CD4-positive, alpha-beta T cell treated with Interferon gamma for 1 hour (primary cell): ENCODE measurements at regions not wholly inside any gene's neighbourhood (a gene's known extent, or its start where the extent isn't known, plus 50 kb on each side); places are given as distances from the start of the nearest gene placed in this dataset.
"Not testable (repeated sequence)": the region's sequence is repeated elsewhere in the genome, so short reads cannot be mapped to it uniquely, and the experiment has no call there.

Source experiments
- DNase-seq: peaks from one replicate; pipeline ENCODE4 v3.0.0-alpha.2; 2020

DNA sequence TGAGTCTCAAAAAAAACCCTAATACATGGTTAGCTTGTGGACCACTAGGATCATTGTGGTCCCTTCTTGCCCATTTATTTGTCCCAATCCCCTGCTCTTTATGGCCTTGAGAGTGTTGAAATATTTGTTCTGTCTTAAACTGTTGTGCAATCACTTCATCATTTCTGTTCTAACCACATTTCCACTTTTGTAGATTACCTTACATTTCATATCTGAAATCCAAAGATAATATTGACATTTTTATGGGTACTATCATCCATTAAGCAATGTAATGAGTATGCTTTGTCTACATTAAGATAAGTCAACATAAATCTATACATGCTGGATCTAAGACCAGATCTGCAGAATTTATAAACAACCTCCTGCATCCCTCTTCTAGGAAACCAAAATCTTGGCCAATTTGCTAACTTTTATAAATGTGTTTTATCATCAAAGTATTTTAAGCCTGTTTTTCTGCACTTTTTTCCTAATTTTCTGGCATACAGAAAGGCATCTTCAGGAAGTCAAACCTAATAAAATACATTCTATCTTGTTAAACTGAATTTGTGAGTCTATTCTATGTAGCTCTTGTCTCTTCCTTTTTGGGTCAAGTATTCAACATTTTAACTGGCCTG lies 359.4 kb upstream of the CELF2 start:
- DNase-seq: no peak

DNA sequence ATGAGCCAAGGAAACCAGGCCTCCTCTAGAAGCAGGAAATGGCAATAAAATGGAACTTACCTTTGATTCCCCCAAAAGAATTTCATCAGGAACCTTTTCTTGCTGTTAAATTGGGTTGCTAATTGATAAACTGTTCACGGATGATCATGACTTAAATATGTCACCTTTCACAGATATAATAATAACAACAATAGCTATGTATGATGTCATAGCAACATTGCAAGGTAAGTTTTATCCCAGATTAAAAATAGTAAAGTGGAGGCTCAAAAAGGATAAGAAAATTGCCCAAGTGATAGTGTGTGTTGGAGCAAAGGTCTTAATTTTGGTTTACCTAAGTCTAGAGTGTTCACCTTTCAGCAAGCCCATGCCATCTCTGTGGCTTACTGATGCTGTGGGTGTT lies 357.6 kb upstream of the CELF2 start:
- no peak for DNase-seq

GRCh38 chr10:10661176-10661575 lies 356.5 kb upstream of the CELF2 start:
- DNase-seq: no peak

DNA sequence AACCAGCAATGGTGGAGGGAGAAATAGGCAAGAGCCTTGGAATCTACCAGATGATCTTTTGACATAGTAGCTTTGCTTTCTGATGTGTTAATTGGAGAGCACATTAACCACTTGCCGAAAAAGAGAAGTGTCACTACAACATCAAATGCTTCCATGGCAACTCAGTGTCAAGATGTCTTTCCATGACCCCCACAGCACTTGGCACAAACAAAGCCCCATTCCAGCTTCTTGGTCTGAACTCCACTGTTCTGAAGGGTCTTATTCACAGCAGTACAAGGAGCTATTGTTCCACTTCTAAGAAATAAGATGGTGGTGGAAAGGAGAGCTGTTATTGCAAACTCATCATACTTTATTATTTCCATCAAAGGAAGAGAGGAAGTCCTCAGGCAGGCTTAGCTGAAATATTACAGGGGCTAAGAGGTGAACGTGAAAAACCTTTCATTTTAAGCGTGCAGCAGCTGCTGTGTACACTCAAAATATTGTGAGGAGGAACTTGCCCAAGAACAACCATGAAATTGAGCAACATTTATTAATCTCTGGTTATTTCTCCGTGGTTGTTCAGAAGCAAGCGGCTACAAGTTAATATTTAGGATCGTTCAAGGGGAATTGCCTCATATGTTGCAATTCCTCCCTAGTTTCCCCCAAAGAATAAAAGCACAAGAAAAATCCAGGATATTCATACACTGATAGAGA lies 354.8 kb upstream of the CELF2 start:
- no peak for DNase-seq

DNA sequence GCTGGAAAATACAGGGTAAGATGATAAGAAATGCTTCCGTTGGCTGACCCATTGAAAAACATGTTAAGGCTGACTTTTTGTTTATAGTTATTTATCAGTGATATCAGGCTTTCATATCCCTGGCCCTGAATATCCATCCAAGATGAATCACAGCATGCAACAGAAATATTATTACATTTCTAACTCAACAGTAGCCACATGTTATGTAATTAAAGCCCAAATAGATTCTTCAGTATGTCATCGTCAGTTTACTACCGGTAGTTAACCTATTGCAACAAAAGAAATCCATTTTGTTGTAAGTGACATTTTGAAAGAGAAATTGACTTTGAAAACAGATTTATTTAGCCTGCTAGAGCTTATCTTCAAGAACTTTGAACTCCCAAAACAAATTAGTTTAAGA lies 354.1 kb upstream of the CELF2 start:
- no peak for DNase-seq

DNA sequence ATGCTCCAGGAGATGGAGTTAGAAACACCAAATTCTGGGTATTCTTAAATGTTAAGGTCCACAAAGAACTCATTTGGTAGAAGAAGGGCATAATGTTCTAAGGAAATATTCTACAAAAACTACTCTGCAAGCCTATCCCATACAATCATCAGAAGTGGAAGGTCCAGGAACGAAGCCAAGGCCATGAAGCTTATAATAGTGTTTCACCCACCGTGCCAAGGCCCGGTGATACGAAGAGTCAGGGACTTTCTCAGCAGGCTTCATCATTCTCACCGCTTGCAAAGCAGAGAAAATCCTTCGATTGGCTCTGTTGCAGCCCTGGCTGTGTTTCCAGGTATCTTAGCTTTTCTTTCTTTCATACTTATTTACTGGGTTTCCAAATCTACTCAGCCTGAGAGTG lies 351.9 kb upstream of the CELF2 start:
- DNase-seq: no peak

DNA sequence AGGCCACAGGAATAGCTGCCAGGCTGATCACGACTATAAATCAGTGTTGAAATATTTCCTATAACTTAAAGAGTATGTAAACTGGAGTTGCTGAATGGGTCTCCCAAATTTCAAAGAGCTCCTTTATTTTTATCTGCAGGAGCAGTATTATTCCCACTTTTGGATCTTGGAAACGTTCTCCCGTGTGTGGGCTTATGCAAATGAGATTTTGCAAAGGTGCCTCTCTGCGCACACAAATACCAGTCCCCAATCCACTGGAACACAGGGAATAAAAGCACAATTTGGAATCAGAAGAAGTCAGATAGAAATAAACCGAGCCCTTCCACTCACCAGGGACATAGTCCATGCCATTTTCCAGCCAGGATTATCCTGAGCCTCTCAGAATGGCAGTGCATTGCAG lies 350.2 kb upstream of the CELF2 start:
- DNase-seq: no peak

GRCh38 chr10:10676972-10677371 lies 340.7 kb upstream of the CELF2 start:
- DNase-seq: no peak

- DNase-seq: peak; percentile 33
Measured at GRCh38 chr10:10677479-10677878, 340.2 kb upstream of the CELF2 start.

GRCh38 chr10:10680496-10680895 lies 337.2 kb upstream of the CELF2 start:
- DNase-seq: no peak

DNA sequence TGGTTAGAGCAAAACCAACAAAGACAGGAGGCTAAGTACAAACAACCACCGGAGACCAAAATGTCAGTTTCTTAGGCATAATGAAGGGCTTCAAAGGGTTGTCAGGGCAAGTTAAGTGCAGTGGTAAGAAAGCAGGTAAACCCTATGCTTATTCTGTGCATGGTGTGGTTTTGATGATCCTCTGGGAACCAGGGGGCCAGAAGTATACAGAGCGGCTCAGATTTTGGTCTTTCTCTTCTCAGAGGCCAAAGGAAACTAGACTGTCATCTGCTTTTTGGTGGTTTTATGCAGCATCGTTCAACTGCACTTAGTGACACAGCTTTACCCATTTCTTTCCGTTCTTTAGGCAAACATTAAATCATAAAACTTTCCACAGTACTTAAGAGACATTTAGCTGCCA lies 332.7 kb upstream of the CELF2 start:
- DNase-seq: no peak

DNA sequence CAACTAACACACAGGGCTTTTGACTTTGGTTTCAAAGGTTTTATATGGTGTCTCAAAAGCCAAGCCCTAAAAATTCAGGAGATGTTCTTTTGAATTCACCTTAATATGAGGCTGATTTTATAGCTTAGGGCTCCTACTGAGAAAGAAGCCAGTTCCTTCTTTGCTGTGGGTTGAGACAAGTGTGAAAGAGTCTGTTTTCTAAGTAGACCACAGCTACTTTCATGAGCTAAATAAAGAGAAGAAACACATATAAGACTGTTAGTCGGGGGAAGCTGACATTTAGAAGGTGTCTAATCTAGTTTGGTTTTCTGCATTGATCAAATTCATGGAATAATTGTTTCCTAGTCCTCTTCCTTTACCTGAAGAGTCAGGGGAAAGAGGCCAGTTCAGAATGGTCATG lies 332.1 kb upstream of the CELF2 start:
- no peak for DNase-seq

DNA sequence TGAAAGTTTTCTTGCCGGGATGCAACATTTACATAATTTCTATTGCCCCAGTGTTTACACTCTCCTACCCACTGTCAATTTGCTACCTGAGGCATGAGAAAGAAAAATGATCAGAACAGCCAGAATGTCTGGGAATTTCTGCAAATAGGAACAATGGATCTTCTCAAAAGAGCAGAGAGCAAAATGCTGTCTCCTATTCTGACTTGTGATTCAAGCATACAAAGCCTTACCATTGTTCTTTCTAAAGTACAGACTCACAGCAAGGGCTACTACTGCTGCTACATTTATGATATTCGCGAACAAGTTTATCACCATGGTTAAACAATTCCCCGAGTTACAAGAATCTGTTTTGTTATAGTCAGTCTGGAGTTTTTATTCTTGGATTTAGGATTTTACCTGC lies 329.9 kb upstream of the CELF2 start:
- no peak for DNase-seq

DNA sequence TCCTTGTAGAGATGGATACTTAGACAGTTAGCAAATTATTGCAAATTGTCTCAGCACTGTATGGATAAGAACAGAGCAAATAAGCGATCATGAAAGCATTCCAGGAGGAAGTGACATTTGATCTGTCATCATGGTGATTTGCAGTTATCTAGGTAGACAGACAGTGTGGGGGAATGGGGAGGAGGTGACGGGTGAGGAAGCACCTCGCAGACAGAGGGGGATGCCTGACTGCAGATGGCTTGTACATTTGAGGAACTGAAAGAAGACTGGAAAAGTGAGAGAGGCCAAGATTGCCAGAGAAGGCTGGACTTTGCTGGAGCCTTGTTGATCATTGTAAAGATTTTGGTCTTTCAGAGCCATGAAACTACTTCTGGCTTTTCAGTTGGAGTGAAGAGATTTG lies 318.2 kb upstream of the CELF2 start:
- peak; percentile 14 for DNase-seq

DNA sequence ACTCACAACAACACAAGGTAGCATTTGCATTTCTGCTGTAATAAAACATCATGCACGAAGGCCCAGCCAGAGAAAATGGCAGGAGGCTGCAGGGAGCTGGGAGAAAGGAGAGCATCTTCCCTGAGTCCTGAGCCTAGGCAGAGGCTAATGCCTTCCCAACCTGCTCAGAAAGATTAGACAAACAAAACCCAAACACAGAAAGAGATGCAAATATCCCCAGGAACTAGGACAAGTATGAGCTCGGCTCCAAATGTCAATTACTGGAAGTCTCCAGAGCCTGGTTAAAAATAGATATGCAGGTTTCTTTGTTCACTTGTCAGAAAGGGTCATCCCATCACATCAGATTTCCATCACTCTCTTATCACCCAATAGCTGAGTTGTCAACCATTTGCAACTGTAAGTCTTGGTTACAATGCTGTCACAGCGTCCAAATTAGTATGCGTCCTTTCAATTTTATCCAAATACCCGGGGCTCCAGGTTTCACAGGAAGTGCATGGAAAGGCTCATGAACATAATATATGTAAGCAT lies 316.5 kb upstream of the CELF2 start:
- DNase-seq: no peak

- DNase-seq: no peak
Measured at GRCh38 chr10:10702211-10702610, 315.5 kb upstream of the CELF2 start.

GRCh38 chr10:10703382-10703781 lies 314.3 kb upstream of the CELF2 start:
- no peak for DNase-seq

- DNase-seq: no peak
Measured at GRCh38 chr10:10712155-10712704, 305.4 kb upstream of the CELF2 start.

GRCh38 chr10:10714327-10714726 lies 303.3 kb upstream of the CELF2 start:
- no peak for DNase-seq

DNA sequence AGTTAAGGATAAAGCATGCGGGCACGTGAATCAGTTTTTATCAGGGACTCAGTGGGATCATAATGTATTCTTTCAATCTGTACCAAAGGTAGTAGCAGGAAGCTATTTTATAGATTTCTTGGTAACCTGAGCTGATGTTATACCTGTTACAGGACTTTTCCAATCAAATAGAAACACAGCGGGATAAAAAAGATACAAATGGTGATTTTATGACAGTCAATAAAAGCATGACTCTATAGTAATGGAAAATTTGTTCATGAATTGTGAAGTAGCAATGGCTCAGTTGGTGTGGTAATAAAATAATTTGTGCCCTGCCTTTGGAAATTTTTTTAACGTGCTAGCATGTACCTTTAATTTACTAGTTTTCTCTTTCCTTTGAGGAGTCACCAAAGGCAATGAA lies 300.7 kb upstream of the CELF2 start:
- no peak for DNase-seq

DNA sequence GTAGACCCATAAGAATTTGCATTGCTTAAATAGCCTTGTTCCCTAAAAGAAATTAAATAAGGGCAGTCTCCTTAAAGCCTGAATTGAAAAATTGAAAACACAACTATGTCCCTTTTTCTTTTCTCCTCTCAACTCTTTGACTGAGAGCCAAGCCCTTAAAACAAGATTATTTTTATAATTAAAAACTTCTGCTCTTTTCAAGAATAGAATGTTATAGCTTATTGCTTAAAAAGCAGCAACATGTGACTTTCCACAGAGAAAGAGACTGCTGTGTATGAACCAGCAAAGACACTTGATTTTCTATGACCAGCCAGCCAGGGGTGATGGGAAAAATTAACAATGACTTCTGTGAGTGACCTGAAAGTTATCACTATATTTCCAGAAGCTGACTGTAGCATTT lies 295.2 kb upstream of the CELF2 start:
- no peak for DNase-seq

GRCh38 chr10:10725196-10725595 lies 292.5 kb upstream of the CELF2 start:
- DNase-seq: no peak

DNA sequence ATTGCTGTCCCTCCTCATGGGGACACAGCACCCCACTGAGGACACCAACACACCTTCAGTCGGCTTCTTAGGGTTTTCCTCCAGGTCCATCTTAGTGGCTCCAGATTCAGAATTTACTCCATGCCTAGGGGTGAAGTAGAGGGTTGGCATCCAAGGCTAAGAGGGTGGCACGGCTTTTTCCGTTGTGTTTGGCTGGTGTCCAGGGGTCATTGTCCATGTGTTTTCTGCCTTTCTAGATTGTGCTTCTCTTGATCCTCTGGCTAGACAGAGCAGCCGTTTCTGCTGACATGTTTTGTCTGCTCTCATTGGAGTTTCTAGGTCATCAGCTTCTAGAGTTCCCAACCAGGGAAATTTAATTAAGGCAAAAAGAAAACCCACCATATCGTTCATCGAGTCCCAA lies 291.6 kb upstream of the CELF2 start:
- no peak for DNase-seq

- DNase-seq: not testable (repeated sequence)
Measured at GRCh38 chr10:10727411-10727810, 290.3 kb upstream of the CELF2 start.

DNA sequence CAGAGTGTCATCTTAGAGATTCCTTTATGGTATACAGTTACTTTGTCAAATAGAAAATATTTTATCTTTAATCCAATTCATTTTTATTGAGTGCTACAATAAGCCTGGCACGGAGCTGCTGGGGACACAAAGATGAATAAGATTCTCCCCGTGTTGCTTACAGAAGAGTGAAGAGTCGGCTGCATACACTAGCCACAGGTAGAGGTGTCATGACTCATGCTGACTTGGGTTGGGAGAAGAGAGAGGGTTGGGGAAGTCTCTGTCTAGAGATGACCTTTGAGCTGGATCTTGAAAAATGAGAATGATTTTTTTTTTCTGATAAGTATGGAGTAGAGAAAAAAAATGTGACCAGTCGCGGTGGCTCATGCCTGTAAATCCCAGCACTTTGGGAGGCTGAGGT lies 289.9 kb upstream of the CELF2 start:
- no peak for DNase-seq
